ENCODE measurements at regions not wholly inside any gene's neighbourhood (a gene's known extent, or its start where the extent isn't known, plus 50 kb on each side); places are given as distances from the start of the nearest gene placed in this dataset.

DNA sequence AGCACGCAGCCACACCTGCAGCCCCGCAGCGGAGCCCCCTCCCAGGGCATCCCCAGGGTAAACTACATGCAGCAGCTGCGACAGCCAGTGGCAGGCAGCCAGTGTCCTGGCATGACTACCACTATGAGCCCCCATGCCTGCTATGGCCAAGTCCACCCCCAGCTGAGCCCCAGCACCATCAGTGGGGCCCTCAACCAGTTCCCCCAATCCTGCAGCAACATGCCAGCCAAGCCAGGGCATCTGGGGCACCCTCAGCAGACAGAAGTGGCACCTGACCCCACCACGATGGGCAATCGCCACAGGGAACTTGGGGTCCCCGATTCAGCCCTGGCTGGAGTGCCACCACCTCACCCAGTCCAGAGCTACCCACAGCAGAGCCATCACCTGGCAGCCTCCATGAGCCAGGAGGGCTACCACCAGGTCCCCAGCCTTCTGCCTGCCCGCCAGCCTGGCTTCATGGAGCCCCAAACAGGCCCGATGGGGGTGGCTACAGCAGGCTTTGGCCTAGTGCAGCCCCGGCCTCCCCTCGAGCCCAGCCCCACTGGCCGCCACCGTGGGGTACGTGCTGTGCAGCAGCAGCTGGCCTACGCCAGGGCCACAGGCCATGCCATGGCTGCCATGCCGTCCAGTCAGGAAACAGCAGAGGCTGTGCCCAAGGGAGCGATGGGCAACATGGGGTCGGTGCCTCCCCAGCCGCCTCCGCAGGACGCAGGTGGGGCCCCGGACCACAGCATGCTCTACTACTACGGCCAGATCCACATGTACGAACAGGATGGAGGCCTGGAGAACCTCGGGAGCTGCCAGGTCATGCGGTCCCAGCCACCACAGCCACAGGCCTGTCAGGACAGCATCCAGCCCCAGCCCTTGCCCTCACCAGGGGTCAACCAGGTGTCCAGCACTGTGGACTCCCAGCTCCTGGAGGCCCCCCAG lies 254.1 kb downstream of the GLI2 start:
- TF ChIP-seq, protein P1, sequence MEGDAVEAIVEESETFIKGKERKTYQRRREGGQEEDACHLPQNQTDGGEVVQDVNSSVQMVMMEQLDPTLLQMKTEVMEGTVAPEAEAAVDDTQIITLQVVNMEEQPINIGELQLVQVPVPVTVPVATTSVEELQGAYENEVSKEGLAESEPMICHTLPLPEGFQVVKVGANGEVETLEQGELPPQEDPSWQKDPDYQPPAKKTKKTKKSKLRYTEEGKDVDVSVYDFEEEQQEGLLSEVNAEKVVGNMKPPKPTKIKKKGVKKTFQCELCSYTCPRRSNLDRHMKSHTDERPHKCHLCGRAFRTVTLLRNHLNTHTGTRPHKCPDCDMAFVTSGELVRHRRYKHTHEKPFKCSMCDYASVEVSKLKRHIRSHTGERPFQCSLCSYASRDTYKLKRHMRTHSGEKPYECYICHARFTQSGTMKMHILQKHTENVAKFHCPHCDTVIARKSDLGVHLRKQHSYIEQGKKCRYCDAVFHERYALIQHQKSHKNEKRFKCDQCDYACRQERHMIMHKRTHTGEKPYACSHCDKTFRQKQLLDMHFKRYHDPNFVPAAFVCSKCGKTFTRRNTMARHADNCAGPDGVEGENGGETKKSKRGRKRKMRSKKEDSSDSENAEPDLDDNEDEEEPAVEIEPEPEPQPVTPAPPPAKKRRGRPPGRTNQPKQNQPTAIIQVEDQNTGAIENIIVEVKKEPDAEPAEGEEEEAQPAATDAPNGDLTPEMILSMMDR (conservative IDR thresholded peaks at IDR 0.05 in 1 of 2, IDR thresholded peaks at IDR 0.05 in 1 of 2; ENCODE audit: extremely low read depth in 1 of 2, insufficient read depth in 1 of 2, low read depth in 1 of 2, low read length in 2 of 2) = no peak
- TF ChIP-seq EZH2 (IDR thresholded peaks at IDR 0.05; ENCODE audit: borderline replicate concordance, low read length) = no peak

Data from mammary epithelial cell (primary cell).